ENCODE measurements at regions not wholly inside any gene's neighbourhood (a gene's known extent, or its start where the extent isn't known, plus 50 kb on each side); places are given as distances from the start of the nearest gene placed in this dataset.

- H3K9me3 ChIP-seq = no peaks in the 10 kb centered on the region
- TF ChIP-seq CTCF (IDR thresholded peaks at IDR 0.05) = no peak
- no peaks in the 10 kb centered on the region for H3K4me1 ChIP-seq
- H3K27me3 ChIP-seq = no peaks in the 10 kb centered on the region
- no peak for DNase-seq (ENCODE audit: low spot score)
- no peaks in the 10 kb centered on the region for H3K36me3 ChIP-seq
- no peak overlapping the region for H3K4me3 ChIP-seq
- no peak overlapping the region for H3K27ac ChIP-seq
Measured at GRCh38 chr15:87121336-87121735, 1041.7 kb downstream of the AGBL1 start.

- Histone ChIP-seq H3K9me3 (no peaks in the 10 kb centered on the region), H3K4me1 (no peaks in the 10 kb centered on the region), H3K36me3 (no peaks in the 10 kb centered on the region), H3K27me3 (no peaks in the 10 kb centered on the region), H3K4me3 (no peak overlapping the region), H3K27ac (no peak overlapping the region)
- TF ChIP-seq CTCF (IDR thresholded peaks at IDR 0.05) = no peak
- DNase-seq (ENCODE audit: low spot score) = no peak
Measured at GRCh38 chr15:87120555-87120954, 1040.9 kb downstream of the AGBL1 start.

GRCh38 chr15:87118846-87119245, 1039.2 kb downstream of the AGBL1 start:
- no peaks in the 10 kb centered on the region for H3K36me3 ChIP-seq
- no peak overlapping the region for H3K27ac ChIP-seq
- DNase-seq (ENCODE audit: low spot score) = no peak
- H3K9me3 ChIP-seq = no peaks in the 10 kb centered on the region
- H3K4me3 ChIP-seq = no peak overlapping the region
- no peak for TF ChIP-seq CTCF (IDR thresholded peaks at IDR 0.05)
- H3K27me3 ChIP-seq = no peaks in the 10 kb centered on the region
- no peaks in the 10 kb centered on the region for H3K4me1 ChIP-seq

- Histone ChIP-seq H3K27me3 (no peaks in the 10 kb centered on the region), H3K9me3 (no peaks in the 10 kb centered on the region), H3K4me1 (no peaks in the 10 kb centered on the region), H3K4me3 (no peak overlapping the region), H3K27ac (no peak overlapping the region), H3K36me3 (no peaks in the 10 kb centered on the region)
- DNase-seq (ENCODE audit: low spot score) = no peak
- no peak for TF ChIP-seq CTCF (IDR thresholded peaks at IDR 0.05)
Measured at GRCh38 chr15:87118435-87118834, 1038.8 kb downstream of the AGBL1 start.

- Histone ChIP-seq H3K4me3 (no peak overlapping the region), H3K27ac (no peak overlapping the region), H3K36me3 (no peaks in the 10 kb centered on the region), H3K9me3 (no peaks in the 10 kb centered on the region), H3K27me3 (no peaks in the 10 kb centered on the region), H3K4me1 (no peaks in the 10 kb centered on the region)
- TF ChIP-seq CTCF (IDR thresholded peaks at IDR 0.05) = no peak
- no peak for DNase-seq (ENCODE audit: low spot score)
Measured at GRCh38 chr15:87115795-87116194, 1036.1 kb downstream of the AGBL1 start.

- TF ChIP-seq CTCF (IDR thresholded peaks at IDR 0.05) = no peak
- Histone ChIP-seq H3K36me3 (no peaks in the 10 kb centered on the region), H3K27me3 (no peaks in the 10 kb centered on the region), H3K4me1 (no peaks in the 10 kb centered on the region), H3K27ac (no peak overlapping the region), H3K4me3 (no peak overlapping the region), H3K9me3 (peaks cover 0 to 15% of the 10 kb centered on the region in 2 donors)
- DNase-seq (ENCODE audit: low spot score) = no peak
Measured at GRCh38 chr15:87099916-87100315, 1020.2 kb downstream of the AGBL1 start.

All from right atrium auricular region (tissue), 2 donors.